Trophoblast cell (in vitro differentiated cells and primary cell): ENCODE measurements at regions not wholly inside any gene's neighbourhood (a gene's known extent, or its start where the extent isn't known, plus 50 kb on each side); places are given as distances from the start of the nearest gene placed in this dataset.
A peak's percentile ranks its signal among the peaks of the same experiment; 100 is the strongest.

Source experiments
- DNase-seq, 2 donors: peaks; one replicate each; pipeline ENCODE4 v3.0.0-alpha.2; 2016
- H2AFZ ChIP-seq: 2 replicates; pipeline ENCODE4 v1.6.1; 2013; ENCODE audit warnings: low read length, moderate library complexity, mild to moderate bottlenecking; ENCODE audit not compliant: insufficient read depth, poor library complexity
- H2AK5ac ChIP-seq: 2 replicates; pipeline ENCODE4 v1.6.1; 2013; ENCODE audit warnings: mild to moderate bottlenecking, low read length
- H2BK120ac ChIP-seq: 2 replicates; pipeline ENCODE4 v1.6.1; 2013; ENCODE audit warnings: low read length, mild to moderate bottlenecking, moderate library complexity; ENCODE audit not compliant: insufficient read depth, poor library complexity
- H2BK12ac ChIP-seq: 2 replicates; pipeline ENCODE4 v1.6.1; 2013; ENCODE audit warnings: mild to moderate bottlenecking, low read length, moderate library complexity
- H2BK5ac ChIP-seq: 2 replicates; pipeline ENCODE4 v1.6.1; 2013; ENCODE audit warnings: low read length, low read depth, moderate library complexity, mild to moderate bottlenecking; ENCODE audit not compliant: poor library complexity
- H3K14ac ChIP-seq: 2 replicates; pipeline ENCODE4 v1.6.1; 2013; ENCODE audit warnings: mild to moderate bottlenecking, low read length
- H3K18ac ChIP-seq: 2 replicates; pipeline ENCODE4 v1.6.1; 2013; ENCODE audit warnings: mild to moderate bottlenecking, low read length
- H3K23ac ChIP-seq: 2 replicates; pipeline ENCODE4 v1.6.1; 2013; ENCODE audit warnings: low read length
- H3K27ac ChIP-seq: 2 replicates; pipeline ENCODE4 v1.5.1; 2013; ENCODE audit warnings: low read depth, mild to moderate bottlenecking, inconsistent platforms, low read length, moderate library complexity
- H3K27me3 ChIP-seq: 2 replicates; pipeline ENCODE4 v1.6.1; 2013; ENCODE audit warnings: inconsistent platforms, mild to moderate bottlenecking, low read length, moderate library complexity; ENCODE audit not compliant: insufficient read depth
- H3K36me3 ChIP-seq, 2 experiments: 1 replicate in 1 of 2; 2 replicates in 1 of 2; pipeline ENCODE4 v1.6.1; 2013; ENCODE audit warnings: low read length in 2 of 2, mild to moderate bottlenecking in 2 of 2, moderate library complexity in 1 of 2; ENCODE audit not compliant: insufficient read depth in 2 of 2, control insufficient read depth in 1 of 2
- H3K4ac ChIP-seq: 2 replicates; pipeline ENCODE4 v1.6.1; 2013; ENCODE audit warnings: low read depth, mild to moderate bottlenecking, low read length, moderate library complexity
- H3K4me1 ChIP-seq, 2 experiments: 1 replicate in 1 of 2; 2 replicates in 1 of 2; pipeline ENCODE4 v1.6.1; 2013; ENCODE audit warnings: low read length in 2 of 2, mild to moderate bottlenecking in 2 of 2, moderate library complexity in 1 of 2; ENCODE audit not compliant: insufficient read depth in 2 of 2, control insufficient read depth in 1 of 2
- H3K4me2 ChIP-seq: 2 replicates; pipeline ENCODE4 v1.6.1; 2013; ENCODE audit warnings: inconsistent platforms, mild to moderate bottlenecking, low read length, moderate library complexity
- H3K4me3 ChIP-seq: 2 replicates; pipeline ENCODE4 v1.5.1; 2013; ENCODE audit warnings: mild to moderate bottlenecking, low read depth, low read length, inconsistent platforms
- H3K79me1 ChIP-seq: one replicate; pipeline ENCODE4 v1.6.1; 2013; ENCODE audit warnings: low read length
- H3K79me2 ChIP-seq: 2 replicates; pipeline ENCODE4 v1.6.1; 2013; ENCODE audit warnings: low read length, mild to moderate bottlenecking; ENCODE audit not compliant: control insufficient read depth, insufficient read depth, poor library complexity
- H3K9ac ChIP-seq: 2 replicates; pipeline ENCODE4 v1.6.1; 2013; ENCODE audit warnings: mild to moderate bottlenecking, low read length
- H3K9me3 ChIP-seq: 2 replicates; pipeline ENCODE4 v1.6.1; 2013; ENCODE audit warnings: low read depth, mild to moderate bottlenecking, control low read depth, inconsistent platforms, low read length; ENCODE audit not compliant: insufficient read depth
- H4K12ac ChIP-seq: 2 replicates; pipeline ENCODE4 v1.6.1; 2013; ENCODE audit warnings: low read depth, mild to moderate bottlenecking, low read length, moderate library complexity
- H4K8ac ChIP-seq: 2 replicates; pipeline ENCODE4 v1.6.1; 2013; ENCODE audit warnings: low read depth, mild to moderate bottlenecking, low read length, moderate library complexity
- H4K91ac ChIP-seq: one replicate; pipeline ENCODE4 v1.6.1; 2013; ENCODE audit warnings: low read depth, mild to moderate bottlenecking, low read length, moderate library complexity
- WGBS: extraction: QIAGEN DNeasy Blood & Tissue Kit; methylation state at CpG from one replicate; pipeline ENCODE4 v1.1.7; 2013; ENCODE audit warnings: missing lambda C conversion rate; ENCODE audit not compliant: insufficient read length, insufficient coverage; ENCODE audit errors: extremely low coverage; 5-methylcytosine and 5-hydroxymethylcytosine counted together

DNA sequence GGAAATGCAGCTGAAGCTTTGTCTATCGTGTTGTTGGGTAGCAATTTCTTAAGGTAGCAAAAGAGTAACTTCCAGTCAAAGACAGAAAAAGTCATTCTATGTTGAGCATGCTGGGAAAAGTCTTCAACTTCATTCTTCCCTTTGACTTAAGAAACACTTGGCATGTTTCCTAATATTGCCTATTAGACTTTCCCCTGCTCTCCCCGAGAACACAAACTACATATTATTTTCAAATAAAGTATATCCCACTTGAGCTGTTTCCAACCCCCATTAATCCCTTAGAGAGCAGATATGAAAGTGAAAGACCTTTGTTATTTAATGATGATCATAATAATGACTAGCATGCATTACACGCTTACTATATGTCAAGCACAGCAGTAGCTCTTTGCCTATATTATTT is 136.0 kb upstream of the SPOPL start:
- Histone ChIP-seq H3K4ac (no peak overlapping the region), H3K4me3 (no peak overlapping the region), H3K36me3 (no peaks in the 10 kb centered on the region), H3K14ac (no peak overlapping the region), H3K27me3 (no peaks in the 10 kb centered on the region), H3K4me1 (no peaks in the 10 kb centered on the region), H3K4me2 (no peak overlapping the region), H4K8ac (no peak overlapping the region), H3K9ac (no peak overlapping the region), H2AK5ac (no peak overlapping the region), H2AFZ (no peak overlapping the region), H2BK12ac (no peak overlapping the region), H3K27ac (no peak overlapping the region), H3K18ac (no peak overlapping the region), H3K79me1 (peaks cover 2% of the 10 kb centered on the region), H3K9me3 (no peaks in the 10 kb centered on the region), H4K91ac (no peak overlapping the region), H2BK120ac (no peak overlapping the region), H2BK5ac (no peak overlapping the region), H3K79me2 (no peaks in the 10 kb centered on the region), H3K23ac (no peak overlapping the region), H4K12ac (no peak overlapping the region)
- DNase-seq = no peak
- no CpG with 5 or more reads among the region's 3 CpGs for WGBS

DNA sequence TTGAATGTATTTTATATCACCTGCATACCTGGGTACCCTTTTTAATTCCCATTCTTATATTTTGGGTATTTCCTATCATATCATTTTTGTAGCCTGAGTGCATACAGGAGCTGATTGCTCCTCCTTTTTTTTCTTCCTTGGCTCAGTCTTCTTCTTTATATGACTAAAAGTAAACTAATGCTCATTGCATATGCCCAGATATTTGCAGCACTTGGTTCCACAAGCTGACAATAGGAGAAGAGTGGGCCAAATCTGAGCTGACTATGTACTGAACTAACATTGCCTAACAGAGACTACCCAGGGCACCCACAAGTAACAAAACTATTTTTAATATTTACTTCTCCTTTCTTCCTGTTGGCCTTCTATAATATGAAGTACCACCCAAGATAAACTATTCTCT is 131.7 kb upstream of the SPOPL start:
- Histone ChIP-seq H2BK5ac (no peak overlapping the region), H3K4me3 (no peak overlapping the region), H2BK120ac (no peak overlapping the region), H3K27ac (no peak overlapping the region), H3K23ac (no peak overlapping the region), H4K8ac (no peak overlapping the region), H3K79me1 (peaks cover 2% of the 10 kb centered on the region), H3K79me2 (no peaks in the 10 kb centered on the region), H3K4me2 (no peak overlapping the region), H3K14ac (no peak overlapping the region), H3K36me3 (no peaks in the 10 kb centered on the region), H3K27me3 (no peaks in the 10 kb centered on the region), H3K9ac (no peak overlapping the region), H4K91ac (no peak overlapping the region), H4K12ac (no peak overlapping the region), H2AK5ac (no peak overlapping the region), H2BK12ac (no peak overlapping the region), H3K4me1 (no peaks in the 10 kb centered on the region), H3K4ac (no peak overlapping the region), H3K18ac (no peak overlapping the region), H3K9me3 (no peaks in the 10 kb centered on the region), H2AFZ (no peak overlapping the region)
- no peak for DNase-seq

GRCh38 chr2:138373993-138374408 is 127.6 kb upstream of the SPOPL start:
- H4K8ac ChIP-seq = no peak overlapping the region
- no peak overlapping the region for H3K4ac ChIP-seq
- no peak overlapping the region for H4K12ac ChIP-seq
- H2AK5ac ChIP-seq = no peak overlapping the region
- no peak overlapping the region for H2BK12ac ChIP-seq
- no peak overlapping the region for H3K23ac ChIP-seq
- H4K91ac ChIP-seq = no peak overlapping the region
- H3K27ac ChIP-seq = no peak overlapping the region
- H3K4me2 ChIP-seq = no peak overlapping the region
- H3K36me3 ChIP-seq = no peaks in the 10 kb centered on the region
- no CpG with 5 or more reads among the region's 1 CpG for WGBS
- peaks cover 4% of the 10 kb centered on the region for H3K79me1 ChIP-seq
- no peak overlapping the region for H3K14ac ChIP-seq
- H3K4me1 ChIP-seq = peaks cover under 1% of the 10 kb centered on the region in 2 experiments
- no peak overlapping the region for H3K18ac ChIP-seq
- no peak overlapping the region for H2AFZ ChIP-seq
- H3K4me3 ChIP-seq = no peak overlapping the region
- DNase-seq = peak in 1 of 2 donors; percentile 52
- H2BK5ac ChIP-seq = no peak overlapping the region
- H3K9me3 ChIP-seq = no peaks in the 10 kb centered on the region
- H3K9ac ChIP-seq = no peak overlapping the region
- H3K27me3 ChIP-seq = no peaks in the 10 kb centered on the region
- H3K79me2 ChIP-seq = no peaks in the 10 kb centered on the region
- H2BK120ac ChIP-seq = no peak overlapping the region

- no peak overlapping the region for H3K18ac ChIP-seq
- H2BK12ac ChIP-seq = no peak overlapping the region
- H2BK120ac ChIP-seq = no peak overlapping the region
- H3K27me3 ChIP-seq = no peaks in the 10 kb centered on the region
- no peaks in the 10 kb centered on the region for H3K36me3 ChIP-seq
- no peak overlapping the region for H2AFZ ChIP-seq
- no peak overlapping the region for H4K12ac ChIP-seq
- H2BK5ac ChIP-seq = no peak overlapping the region
- H3K9ac ChIP-seq = no peak overlapping the region
- H2AK5ac ChIP-seq = no peak overlapping the region
- H3K4me3 ChIP-seq = no peak overlapping the region
- no peak overlapping the region for H4K8ac ChIP-seq
- H3K79me2 ChIP-seq = no peaks in the 10 kb centered on the region
- peaks cover 1 to 2% of the 10 kb centered on the region in 2 experiments for H3K4me1 ChIP-seq
- DNase-seq = peak in 1 of 2 donors; percentile 62
- H3K9me3 ChIP-seq = peaks cover 2% of the 10 kb centered on the region
- H3K79me1 ChIP-seq = peaks cover 2% of the 10 kb centered on the region
- H3K23ac ChIP-seq = no peak overlapping the region
- H3K4me2 ChIP-seq = no peak overlapping the region
- no peak overlapping the region for H4K91ac ChIP-seq
- H3K14ac ChIP-seq = no peak overlapping the region
- H3K4ac ChIP-seq = no peak overlapping the region
- no peak overlapping the region for H3K27ac ChIP-seq
These were observed 120.2 kb upstream of the SPOPL start for GRCh38 chr2:138381373-138381772.
